ENCODE measurements at regions not wholly inside any gene's neighbourhood (a gene's known extent, or its start where the extent isn't known, plus 50 kb on each side); places are given as distances from the start of the nearest gene placed in this dataset.
A peak's percentile ranks its signal among the peaks of the same experiment; 100 is the strongest.

DNA sequence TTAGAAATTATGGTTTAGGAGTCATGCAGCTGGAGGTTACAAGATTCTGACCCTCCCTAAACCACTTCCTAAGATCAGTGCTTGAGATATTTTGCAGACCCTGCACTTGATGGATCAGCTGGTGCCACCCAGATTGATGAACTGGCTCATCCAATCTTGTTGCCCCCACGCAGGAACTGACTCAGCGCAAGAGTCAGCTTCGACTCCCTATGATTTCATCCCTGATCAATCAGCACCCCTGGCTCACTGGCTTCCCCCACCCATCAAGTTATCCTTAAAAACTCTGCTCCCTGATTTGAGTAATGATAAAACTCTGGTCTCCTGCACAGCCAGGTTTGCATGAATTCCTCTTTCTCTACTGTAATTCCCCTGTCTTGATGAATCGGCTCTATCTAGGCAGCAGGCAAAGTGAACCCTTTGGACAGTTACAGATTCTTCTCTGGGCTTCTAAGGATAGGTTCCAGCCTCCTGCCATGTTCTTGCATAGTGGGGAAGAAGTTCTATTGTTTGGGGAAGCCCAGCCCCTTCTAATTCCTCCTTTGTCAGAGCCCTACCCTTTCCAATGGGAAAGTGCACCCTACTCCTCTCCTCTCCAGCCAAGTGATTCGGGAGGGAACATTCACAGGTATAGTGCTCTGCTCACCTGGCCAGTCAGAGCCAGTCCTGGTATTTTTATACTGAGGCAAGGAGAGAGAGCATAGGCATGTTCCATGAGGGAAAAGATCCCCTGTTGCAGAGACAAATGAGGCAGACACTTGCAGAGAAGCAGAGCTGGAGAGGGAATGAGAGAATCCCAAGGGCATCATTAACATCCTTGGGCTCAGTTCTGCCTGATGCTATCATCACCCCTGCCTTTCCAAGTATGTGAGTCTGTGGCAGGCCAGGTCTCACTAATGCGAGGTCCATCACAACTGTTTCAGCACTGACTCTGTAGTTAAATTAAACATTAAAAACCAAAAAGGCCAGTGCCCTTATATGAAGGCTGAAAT lies 224.4 kb upstream of the GALNT17 start:
- no peak for DNase-seq (ENCODE audit: low spot score)

DNA sequence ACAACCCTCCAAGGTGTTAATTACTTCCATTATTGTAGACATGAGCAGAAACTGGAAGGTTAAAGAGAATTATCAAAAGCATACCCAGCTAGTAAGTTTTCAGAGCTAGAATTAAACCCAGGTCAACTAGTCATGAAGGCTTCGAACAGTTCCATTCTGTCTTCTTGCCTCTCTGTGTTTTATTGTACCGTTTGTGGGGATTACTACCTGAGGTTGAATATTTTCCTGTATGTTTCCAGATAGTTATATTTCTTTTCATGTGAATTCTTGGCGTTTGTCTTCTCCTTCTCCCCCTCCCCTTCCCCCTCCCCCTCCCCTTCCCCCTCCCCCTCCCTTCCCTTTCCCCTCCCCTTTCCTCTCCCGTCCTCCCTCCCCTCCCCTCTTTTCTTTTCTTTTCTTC lies 218.0 kb upstream of the GALNT17 start:
- DNase-seq (ENCODE audit: low spot score): no peak

DNA sequence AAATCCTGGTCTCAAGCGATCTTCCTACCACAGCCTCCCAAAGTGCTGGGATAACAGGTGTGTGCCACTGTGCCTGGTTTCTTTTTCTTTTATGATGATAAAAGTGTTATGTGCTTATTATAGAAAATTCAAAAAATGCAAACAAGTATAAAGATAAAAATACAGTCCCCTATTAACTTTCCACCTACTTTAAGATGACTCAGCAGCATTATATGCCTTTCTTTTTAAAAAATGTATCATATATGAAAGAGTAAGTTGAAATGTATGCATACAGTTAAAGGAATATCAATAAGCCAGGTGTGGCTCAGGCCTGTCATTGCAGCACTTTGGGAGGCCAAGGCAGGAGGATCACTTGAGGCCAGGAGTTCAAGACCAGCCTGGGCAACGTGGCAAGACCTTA lies 216.9 kb upstream of the GALNT17 start:
- no peak for DNase-seq (ENCODE audit: low spot score)

DNA sequence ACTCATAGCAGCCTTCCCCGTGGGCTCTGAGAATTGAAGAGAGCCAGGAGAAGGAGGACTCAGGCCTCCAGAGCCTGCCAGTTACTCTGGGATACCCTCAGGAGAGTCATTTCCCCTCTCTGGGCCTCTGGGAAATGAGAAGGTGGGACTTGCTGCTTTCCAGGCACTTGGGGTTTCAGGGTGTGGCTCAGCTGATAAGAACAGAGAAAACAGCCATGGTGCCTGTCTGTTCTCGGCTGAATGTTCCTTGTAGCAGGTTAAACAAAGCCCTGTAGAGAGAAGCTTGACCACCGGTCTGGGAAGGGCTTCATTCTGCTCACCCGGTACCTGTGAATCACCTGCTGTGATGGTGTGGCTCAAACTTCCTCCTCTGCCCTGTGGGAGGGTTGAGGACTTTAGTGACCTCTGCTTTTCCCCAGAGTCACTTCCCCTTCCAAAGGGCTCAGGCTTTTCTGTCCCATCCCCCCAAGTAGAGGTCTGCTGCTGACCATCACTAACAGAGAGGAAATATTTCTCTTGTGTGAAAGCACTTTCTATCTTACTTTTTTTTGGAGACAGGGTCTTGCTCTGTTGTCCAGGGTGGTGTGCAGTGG lies 212.4 kb upstream of the GALNT17 start:
- DNase-seq (ENCODE audit: low spot score): no peak

DNA sequence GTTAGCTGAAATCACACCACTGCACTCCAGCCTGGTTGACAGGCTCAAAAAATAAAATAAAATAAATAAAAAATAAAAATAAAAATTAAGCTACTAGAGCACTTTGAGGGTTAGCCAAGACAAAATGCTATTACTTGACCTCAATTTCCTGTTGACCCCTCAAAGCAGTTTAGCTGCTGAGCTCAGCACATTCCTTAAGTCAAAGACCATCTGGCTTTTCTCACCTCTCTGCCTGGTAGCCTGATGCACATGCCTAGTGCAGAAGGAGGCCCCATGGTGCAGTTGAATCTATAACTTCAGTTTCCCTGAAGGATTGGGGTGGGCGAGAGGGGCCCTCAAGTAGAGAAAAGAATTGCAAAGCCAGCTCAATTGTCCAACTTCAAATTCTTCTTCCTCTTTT lies 211.1 kb upstream of the GALNT17 start:
- DNase-seq (ENCODE audit: low spot score): no peak

DNA sequence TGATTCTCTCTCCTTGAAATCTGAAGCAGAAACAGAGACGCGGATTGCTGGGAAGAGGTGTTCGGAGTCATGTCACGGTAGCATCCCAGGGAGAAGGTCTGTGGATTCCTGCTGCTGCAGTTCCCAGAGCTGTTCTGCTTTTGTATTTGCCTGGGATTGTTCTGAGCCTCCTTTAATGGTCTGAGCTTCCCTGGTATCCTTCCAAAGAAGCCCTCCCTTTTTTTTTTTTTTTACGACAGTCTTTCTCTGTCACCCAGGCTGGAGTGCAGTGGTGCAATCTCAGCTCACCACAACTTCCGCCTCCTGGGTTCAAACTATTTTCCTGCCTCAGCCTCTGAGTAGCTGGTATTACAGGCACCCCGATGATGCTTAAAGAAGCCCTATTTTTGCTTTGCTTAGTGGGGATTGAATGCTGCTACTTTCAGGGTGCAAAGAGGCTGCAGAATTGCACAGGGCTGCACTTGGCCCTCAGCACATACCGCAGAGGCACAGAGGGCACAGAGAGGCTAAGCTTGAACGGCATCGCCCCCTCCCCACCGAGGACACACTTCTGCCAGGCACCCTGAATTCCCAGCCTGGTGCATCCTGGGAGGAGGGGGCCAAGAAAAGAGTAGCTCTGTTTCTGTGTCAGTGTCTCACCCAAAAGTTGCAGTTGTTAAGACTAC lies 208.6 kb upstream of the GALNT17 start:
- DNase-seq (ENCODE audit: low spot score): no peak

DNA sequence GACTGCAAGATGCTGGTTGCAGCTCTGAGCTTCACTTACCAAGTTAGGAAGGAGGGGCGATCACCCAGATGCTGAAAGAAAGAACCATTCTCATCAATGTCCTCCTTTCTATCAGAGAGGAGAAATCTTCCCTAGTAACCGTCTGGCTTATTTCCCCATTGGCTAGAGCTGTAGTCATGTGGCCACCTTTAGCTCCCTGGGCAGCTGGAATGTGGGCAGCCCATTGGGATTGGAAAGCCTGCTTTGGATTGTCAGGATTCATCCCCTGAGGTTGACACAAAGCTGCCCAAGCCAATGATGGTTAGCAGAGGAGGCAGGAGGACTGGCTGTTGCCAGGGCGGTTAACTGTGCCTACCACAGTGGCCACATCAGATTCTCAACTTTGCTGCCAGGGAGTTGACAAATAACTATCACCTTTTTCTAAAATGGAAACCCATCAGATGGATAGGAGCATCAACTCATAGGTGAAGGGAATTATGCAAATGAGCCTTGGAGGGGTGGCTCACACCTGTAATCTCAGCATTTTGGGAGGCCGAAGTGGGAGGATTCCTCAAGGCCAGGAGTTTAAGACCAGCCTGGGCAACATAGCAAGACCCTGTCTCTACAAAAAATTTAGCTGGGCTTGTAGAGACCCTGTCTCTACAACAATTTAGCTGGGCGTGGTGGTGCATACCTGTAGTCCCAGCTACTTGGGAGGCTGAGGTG lies 206.4 kb upstream of the GALNT17 start:
- no peak for DNase-seq (ENCODE audit: low spot score)

DNA sequence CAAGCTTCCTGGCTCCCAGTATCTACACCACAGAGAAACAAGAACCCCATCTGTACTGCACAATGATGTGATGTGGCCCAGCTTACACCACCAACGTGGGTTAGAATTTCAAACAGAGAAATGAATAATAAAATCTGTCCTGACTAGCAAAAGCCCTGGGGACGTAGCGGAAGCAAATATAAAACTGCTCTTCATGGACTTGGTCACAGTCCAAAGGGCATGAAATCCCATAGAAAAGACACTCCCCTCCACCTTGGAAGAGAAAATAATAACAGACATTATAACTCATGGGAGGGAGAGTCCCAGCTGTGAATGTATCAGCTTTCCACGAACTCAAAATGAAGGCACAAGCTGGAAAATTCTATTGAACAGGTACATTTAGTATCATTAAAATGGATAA lies 205.3 kb upstream of the GALNT17 start:
- no peak for DNase-seq (ENCODE audit: low spot score)

DNA sequence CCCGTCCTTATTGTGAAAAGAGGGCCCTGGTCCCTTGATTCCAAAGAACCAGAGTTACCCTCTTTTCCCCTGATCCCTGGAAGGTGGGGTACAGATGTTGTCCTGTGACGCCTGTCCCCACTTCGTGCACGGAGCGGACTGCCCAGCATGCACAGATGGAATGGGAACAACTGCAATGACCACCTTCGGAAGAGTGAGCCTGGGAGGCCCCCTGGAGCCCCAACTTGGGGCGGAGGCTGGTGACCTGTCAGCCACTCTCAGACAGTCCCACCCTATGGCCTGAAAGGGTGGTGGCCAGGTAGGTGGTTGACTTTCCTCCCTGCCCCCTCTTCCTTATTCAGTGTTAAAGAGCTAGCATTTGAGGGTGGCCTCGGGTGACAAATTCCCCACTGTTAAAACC lies 196.6 kb upstream of the GALNT17 start:
- DNase-seq (ENCODE audit: low spot score): no peak

DNA sequence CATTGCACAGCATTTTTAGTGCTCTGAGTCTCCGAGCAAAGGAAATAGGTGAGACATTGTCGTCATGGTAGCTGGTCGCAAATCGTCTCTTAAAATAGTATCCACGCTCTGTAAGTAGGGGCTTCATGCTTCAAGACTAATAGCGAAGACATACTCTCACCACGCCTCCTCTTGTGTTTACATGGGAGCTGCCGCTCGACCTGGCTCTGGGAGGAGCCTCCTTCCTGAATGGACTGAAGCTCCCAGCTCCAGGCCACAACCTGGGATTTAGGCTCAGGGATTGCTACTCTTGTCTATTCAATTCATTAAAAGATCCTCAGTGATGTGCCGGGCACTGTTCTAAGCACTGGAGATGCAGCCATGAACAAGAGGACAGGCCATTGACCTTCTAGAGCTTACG lies 196.1 kb upstream of the GALNT17 start:
- DNase-seq (ENCODE audit: low spot score): no peak

DNA sequence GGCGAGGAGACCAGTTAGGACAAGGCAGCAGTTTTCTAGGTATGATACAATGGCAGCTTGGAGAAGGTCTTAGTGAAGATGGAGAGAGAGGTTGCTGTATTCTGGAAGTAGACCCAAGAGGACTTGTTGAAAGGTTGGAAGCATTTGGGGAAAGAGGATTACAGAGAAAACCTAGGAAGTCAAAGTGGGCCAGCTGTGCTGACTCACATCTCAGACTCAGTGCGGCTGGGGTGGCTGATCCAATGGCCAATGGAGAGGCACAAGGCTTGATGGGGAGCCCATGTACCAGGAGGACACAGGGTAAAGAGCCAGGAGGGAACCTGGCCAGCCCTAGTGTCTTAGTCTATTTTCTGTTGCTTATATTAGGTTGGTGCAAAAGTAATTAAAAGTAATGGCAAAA lies 194.5 kb upstream of the GALNT17 start:
- no peak for DNase-seq (ENCODE audit: low spot score)

DNA sequence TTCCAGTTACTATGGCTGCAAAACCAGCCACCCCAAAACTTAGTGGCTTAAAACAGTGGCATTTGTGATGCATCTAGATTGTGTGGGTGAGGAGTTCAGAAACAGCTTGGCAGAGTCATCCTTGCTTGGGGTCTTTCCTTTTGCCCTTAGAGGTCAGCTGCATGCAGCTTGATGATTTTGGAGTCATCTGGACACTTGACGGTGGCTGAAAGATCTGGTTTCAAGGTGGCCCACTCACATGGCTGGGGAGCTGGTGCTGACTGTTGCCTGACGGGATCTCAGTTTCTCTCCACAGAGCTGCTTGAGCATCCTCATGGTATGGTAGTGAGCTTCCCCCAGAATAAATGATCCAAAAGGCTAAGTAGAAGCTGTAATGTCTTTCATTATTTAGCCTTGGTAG lies 191.3 kb upstream of the GALNT17 start:
- no peak for DNase-seq (ENCODE audit: low spot score)

DNA sequence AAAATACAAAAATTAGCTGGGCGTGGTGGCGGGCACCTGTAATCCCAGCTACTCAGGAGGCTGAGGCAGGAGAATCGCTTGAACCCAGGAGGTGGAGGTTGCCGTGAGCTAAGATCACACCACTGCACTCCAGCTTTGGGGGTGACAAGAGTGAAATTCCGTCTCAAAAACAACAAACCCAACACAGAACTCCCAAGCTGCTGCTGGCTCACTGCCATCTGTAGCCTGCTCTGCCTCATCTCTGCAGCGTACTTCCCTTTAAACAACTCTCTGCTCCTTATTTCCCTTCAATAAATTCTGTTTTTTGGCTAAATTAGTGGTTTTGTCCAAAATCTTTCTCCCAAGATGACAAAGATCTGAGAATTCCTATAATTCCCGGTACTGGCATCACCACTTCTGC lies 189.2 kb upstream of the GALNT17 start:
- DNase-seq (ENCODE audit: low spot score): no peak

DNA sequence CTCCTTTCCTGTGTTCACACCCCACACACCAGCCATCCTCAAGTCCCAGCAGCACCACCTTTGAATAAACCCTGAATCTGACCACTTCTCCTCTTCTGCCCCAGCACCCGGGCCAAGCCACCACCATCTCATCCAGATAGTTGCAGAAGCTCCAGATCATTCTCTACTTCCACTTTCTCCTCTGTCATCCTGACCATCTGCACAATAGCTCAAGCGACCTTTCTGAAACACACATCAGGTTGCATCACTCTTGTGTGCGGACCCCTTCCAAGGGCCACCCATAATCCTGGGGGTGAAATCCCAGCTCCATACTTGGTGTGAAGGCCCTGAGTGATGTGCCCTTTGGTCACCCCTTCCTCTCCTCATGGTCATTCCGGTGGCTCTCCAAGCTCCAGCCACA lies 187.4 kb upstream of the GALNT17 start:
- no peak for DNase-seq (ENCODE audit: low spot score)

DNA sequence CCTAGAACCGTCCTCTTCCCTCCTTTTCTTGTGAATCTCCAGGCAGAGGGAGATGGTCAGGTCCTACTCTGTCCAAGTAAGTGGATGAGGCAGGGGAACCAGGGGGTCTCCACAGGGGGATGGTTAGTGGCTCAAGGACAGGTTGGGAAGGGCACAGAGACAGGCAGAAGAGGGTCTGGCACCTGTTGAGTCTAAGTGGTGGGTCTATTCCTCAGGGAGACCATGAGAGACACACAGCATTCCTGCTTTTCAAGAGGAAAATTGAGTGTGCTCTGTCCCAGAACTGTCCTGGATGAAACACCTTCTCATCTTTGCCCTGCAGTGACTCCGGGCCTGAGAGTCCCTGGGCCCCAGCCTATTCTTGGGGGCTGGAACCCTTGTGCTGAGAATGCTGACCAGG lies 184.8 kb upstream of the GALNT17 start:
- DNase-seq (ENCODE audit: low spot score): no peak

DNA sequence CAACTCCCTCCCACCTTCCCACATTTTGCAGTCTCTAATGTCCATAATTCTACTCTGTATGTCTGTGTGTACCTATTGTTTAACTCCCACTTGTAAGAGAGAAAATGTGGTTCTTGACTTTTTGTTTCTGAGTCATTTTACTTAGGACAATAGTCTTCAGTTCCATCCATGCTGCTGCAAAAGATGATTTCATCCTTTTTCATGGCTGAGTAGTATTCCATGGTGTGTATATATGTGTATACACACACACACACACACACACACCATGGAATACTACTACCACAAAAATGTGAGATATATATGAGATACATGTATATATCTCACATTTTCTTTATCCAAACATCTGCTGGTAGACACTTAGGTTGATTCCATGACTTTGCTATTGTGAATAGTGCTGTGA lies 182.1 kb upstream of the GALNT17 start:
- no peak for DNase-seq (ENCODE audit: low spot score)

DNA sequence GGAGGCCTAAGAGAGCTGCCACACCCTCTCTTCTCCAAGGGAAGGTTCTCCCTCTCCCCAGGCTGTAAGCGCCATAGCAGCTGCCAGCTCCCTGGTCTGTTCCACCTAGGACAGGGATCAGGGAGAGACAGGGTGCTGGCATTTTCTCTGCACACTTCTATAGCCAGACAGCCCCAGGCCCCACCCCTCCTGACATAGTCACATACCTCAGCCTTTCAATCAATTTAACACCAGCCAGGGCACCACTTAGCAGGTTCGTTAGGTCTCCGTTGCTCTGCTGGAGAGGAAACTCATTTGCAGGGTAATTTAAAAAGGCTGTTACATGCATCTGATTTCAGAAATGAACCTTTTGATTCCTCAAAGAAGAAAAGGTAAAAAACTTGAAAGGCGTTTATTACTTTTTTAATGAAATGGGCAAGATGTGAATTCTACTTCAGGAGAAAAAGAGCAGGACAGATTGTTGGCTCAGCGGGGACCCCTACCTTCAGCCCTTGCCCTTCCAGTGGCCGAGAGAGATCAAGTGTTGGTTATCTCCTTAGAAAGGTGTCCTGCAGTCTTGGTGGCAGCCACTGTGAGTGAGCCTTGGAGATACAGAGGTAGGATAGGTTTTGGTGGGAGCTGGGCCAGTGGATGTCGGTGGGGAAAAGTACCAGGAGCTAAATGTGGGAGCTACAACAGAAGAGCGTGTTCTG lies 180.5 kb upstream of the GALNT17 start:
- no peak for DNase-seq (ENCODE audit: low spot score)

DNA sequence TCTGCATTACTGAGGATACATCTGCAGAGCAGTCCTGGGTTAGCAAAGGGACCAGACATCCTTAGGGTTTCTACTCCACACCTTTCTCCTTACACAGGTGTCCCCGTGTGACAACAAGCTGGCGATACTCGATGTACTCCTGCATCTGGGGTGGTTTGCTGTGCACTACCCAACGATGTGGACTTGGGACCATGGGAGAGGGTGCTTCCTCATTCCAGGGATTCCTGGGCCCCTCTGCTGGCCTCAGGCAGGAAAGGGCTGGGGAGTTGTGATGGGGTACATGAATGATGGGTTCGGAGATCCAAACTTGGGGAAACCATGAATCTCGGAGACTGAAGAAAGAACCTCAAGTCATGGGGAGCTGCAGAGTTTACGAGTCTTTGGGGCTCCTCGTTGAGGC lies 179.6 kb upstream of the GALNT17 start:
- no peak for DNase-seq (ENCODE audit: low spot score)

DNA sequence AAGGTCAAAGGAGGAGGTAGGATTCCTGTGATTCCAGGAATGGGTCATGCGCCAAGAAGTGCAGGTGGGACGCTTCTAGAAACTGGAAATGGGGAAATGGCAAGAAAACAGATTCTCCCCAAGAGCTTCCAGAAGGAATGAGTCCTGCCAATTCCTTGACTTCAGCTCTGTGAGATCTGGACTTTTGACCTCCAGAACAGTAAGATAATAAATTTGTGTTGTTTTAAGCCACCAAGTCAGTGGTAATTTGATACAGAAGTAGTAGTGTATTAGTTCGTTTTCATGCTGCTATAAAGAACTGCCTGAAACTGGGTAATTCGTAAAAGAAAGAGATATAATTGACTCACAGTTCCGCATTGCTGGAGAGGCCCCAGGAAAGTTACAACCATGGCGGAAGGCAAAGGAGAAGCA lies 178.6 kb upstream of the GALNT17 start:
- no peak for DNase-seq (ENCODE audit: low spot score)

DNA sequence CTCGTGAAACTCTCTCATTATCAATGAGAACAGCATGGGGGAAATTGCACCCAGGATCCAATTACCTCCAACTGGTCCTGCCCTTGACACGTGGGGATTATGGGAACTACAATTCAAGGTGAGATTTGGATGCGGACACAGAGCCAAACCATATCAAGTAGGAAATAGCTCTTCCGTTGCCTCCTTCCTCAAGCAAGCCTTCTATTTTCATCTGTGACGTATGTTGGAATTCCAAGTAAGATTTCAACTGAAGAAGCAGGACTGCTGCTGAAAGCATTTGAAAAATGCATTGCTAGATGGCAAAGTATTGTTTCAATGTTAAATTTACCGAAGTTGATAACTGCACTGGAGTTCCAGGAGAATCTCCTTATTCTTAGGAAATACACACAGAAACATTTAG lies 178.1 kb upstream of the GALNT17 start:
- DNase-seq (ENCODE audit: low spot score): no peak

DNA sequence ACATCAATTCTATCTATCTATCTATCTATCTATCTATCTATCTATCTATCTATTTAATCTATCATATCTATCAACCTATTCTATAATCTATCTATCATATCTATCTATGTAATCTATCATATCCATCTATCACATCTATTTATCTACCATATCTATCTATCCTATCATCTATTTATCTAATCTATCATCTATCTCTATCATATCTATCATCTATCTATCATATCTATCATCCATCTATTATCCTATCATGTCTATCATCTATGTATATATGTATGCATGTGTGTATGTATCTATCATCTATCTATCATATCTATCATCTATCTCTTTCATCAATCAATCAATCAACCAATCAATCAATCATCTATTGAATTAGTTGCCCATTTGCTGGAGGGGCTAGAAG lies 159.3 kb upstream of the GALNT17 start:
- DNase-seq (ENCODE audit: low spot score): no peak

DNA sequence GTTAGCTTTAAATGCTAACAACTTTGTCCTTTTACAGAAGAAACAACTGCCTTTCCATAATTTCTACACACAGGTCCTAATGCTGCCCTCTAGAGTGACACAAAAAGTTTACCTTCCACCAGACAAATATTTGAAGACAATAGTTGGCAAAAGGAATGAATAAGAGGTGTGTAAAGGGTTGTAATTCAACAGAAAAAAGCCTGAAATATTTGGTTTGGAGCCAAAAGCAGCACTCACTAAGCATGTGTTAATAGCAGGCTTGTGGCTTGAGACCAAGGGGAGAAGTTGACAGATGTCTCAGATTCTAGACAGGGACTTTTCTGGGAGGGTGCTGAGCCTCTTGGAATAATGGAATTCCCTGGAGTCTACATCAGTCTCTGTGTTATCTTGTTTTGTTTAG lies 156.2 kb upstream of the GALNT17 start:
- peak; percentile 1 for DNase-seq (ENCODE audit: low spot score)
